HepG2 (cell line): ENCODE measurements at regions not wholly inside any gene's neighbourhood (a gene's known extent, or its start where the extent isn't known, plus 50 kb on each side); places are given as distances from the start of the nearest gene placed in this dataset.

Experiments used
- ATAC-seq: fragments of 200-7000 bp; cut with Tn5 transposase; 3 replicates; pipeline ENCODE4 v1.9.1; 2020; ENCODE audit warnings: mild to moderate bottlenecking, moderate library complexity
- BruUV-seq: library from RNA; stranded (reverse); fragments of 400-500 nt; replicated peaks from 2 replicates; lab custom pipeline; 2021; lab: Mats Ljungman, UMichigan
- CTCF ChIA-PET: fragments of 300-600 bp; formaldehyde crosslinking; extraction: SDS; loops from one replicate; lab custom pipeline; 2021; ENCODE audit warnings: low total read pairs, inconsistent platforms, low intra/inter-chr PET ratio; lab: Yijun Ruan, JAX
- POLR2A ChIA-PET: fragments of 350-600 bp; sonication (Branson Sonifier 250); formaldehyde crosslinking; loops from one replicate; lab custom pipeline; 2020; ENCODE audit warnings: antibody characterized with exemption, inconsistent platforms; lab: Yijun Ruan, JAX
- DNase-seq: peaks from one replicate; pipeline ENCODE4 v3.0.0-alpha.2; 2015; ENCODE audit warnings: low spot score
- FAIRE-seq: peaks from 3 replicates; lab custom pipeline; 2011; peaks lifted over from hg19 to GRCh38; lab: Jason Lieb, UNC
- H2AFZ ChIP-seq: one replicate; pipeline ENCODE4 v1.6.1; 2011; ENCODE audit warnings: low read length, inconsistent platforms
- H3K27ac ChIP-seq: fragments of 300-600 bp; 3 replicates; pipeline ENCODE4 v1.8.0; 2011; ENCODE audit warnings: mixed run types, mild to moderate bottlenecking, mixed read lengths, low read length, inconsistent platforms; ENCODE audit not compliant: insufficient read depth; ENCODE audit errors: extremely low read length
- H3K27me3 ChIP-seq, 2 experiments: fragments of 200-600 bp in 1 of 2; 2 replicates in 1 of 2; 3 replicates in 1 of 2; pipeline versions ENCODE4 v1.6.0 to v1.8.0; 2011; ENCODE audit warnings: low read length in 2 of 2, mild to moderate bottlenecking in 2 of 2, moderate library complexity in 2 of 2, inconsistent platforms in 1 of 2; ENCODE audit not compliant: insufficient read depth in 2 of 2, control insufficient read depth in 1 of 2
- H3K36me3 ChIP-seq, 2 experiments: fragments of 200-600 bp in 1 of 2; replicated peaks in 1 of 2; 2 replicates in 1 of 2; 3 replicates in 1 of 2; pipeline versions ENCODE4 v1.5.1 to v1.8.0; 2011; ENCODE audit warnings: low read length in 2 of 2, inconsistent platforms in 1 of 2; ENCODE audit not compliant: insufficient read depth in 2 of 2, control insufficient read depth in 1 of 2
- H3K4me1 ChIP-seq: 2 replicates; pipeline ENCODE4 v1.5.1; 2012; ENCODE audit warnings: low read length, inconsistent platforms; ENCODE audit not compliant: insufficient read depth
- H3K4me2 ChIP-seq: 2 replicates; pipeline ENCODE4 v1.6.0; 2011; ENCODE audit warnings: low read depth, low read length, inconsistent platforms
- H3K4me3 ChIP-seq, 3 experiments: fragments of 200-600 bp in 1 of 3; sonication (generic), shearing (Covaris generic) in 1 of 3; replicated peaks in 1 of 3; 2 replicates each; pipeline ENCODE4 v1.5.1; 2011 to 2016; ENCODE audit warnings: low read length in 3 of 3, inconsistent platforms in 2 of 3, low read depth in 2 of 3, mild to moderate bottlenecking in 2 of 3, control low read depth in 1 of 3, mixed read lengths in 1 of 3; ENCODE audit not compliant: insufficient read depth in 1 of 3
- H3K79me2 ChIP-seq: one replicate; pipeline ENCODE4 v1.6.1; 2011; ENCODE audit warnings: low read length, inconsistent platforms; ENCODE audit not compliant: insufficient read depth
- H3K9ac ChIP-seq: 2 replicates; pipeline ENCODE4 v1.6.0; 2011; ENCODE audit warnings: mild to moderate bottlenecking, low read depth, low read length, inconsistent platforms; ENCODE audit not compliant: insufficient read depth
- H3K9me3 ChIP-seq: 2 replicates; pipeline ENCODE4 v1.5.1; 2012; ENCODE audit warnings: mild to moderate bottlenecking, low read length
- H4K20me1 ChIP-seq: 2 replicates; pipeline ENCODE4 v1.6.0; 2011; ENCODE audit warnings: inconsistent platforms, mild to moderate bottlenecking, low read length, moderate library complexity; ENCODE audit not compliant: insufficient read depth
- BRD4 ChIP-seq: sonication (generic); formaldehyde crosslinking; IDR thresholded peaks from 2 replicates; pipeline ENCODE4 v1.4.0; 2020; ENCODE audit warnings: missing genetic modification reagents
- EP300 ChIP-seq, 3 experiments: sonication (generic) in 1 of 3; formaldehyde crosslinking in 1 of 3; IDR thresholded peaks; 2 replicates each; pipeline versions ENCODE4 v1.5.1 to v1.6.1; 2011 to 2020; ENCODE audit warnings: low read depth in 2 of 3, low read length in 2 of 3, borderline replicate concordance in 1 of 3, improper control_type of control experiment in 1 of 3, mild to moderate bottlenecking in 1 of 3, missing genetic modification reagents in 1 of 3, moderate library complexity in 1 of 3
- NFIB ChIP-seq: sonication (generic); formaldehyde crosslinking; IDR thresholded peaks from 2 replicates; pipeline ENCODE4 v1.9.0; 2021; ENCODE audit warnings: missing genetic modification reagents, mild to moderate bottlenecking, borderline replicate concordance
- POLR2AphosphoS2 ChIP-seq: IDR thresholded peaks from 2 replicates; pipeline ENCODE4 v1.6.1; 2011; ENCODE audit warnings: low read depth, low read length, improper control_type of control experiment
- REPIN1 ChIP-seq: sonication (generic); formaldehyde crosslinking; IDR thresholded peaks from 2 replicates; pipeline ENCODE4 v1.8.0; 2022; ENCODE audit warnings: missing genetic modification reagents, low read depth, mild to moderate bottlenecking, borderline replicate concordance
- SNAI1 ChIP-seq: sonication (generic); formaldehyde crosslinking; IDR thresholded peaks from 2 replicates; pipeline ENCODE4 v1.5.0; 2020; ENCODE audit warnings: mild to moderate bottlenecking, missing genetic modification reagents, borderline replicate concordance
- SYNCRIP ChIP-seq: fragments of 200-400 bp; formaldehyde crosslinking; IDR thresholded peaks from 2 replicates; pipeline ENCODE4 v1.6.1; 2018; ENCODE audit warnings: mild to moderate bottlenecking, low read depth, low read length; ENCODE audit not compliant: insufficient read depth
- ZKSCAN1 ChIP-seq: fragments of 150-350 bp; IDR thresholded peaks from 2 replicates; pipeline ENCODE4 v1.6.1; 2014; ENCODE audit warnings: low read length
- ZNF274 ChIP-seq: sonication (generic); formaldehyde crosslinking; IDR thresholded peaks from 2 replicates; pipeline ENCODE4 v1.5.1; 2020; ENCODE audit warnings: mild to moderate bottlenecking, missing genetic modification reagents
- ZNF720 ChIP-seq: sonication (generic); formaldehyde crosslinking; IDR thresholded peaks from 2 replicates; pipeline ENCODE4 v1.4.0; 2020; ENCODE audit warnings: missing genetic modification reagents
- ZNF768 ChIP-seq: sonication (generic); formaldehyde crosslinking; IDR thresholded peaks from 2 replicates; pipeline ENCODE4 v1.4.0; 2020; ENCODE audit warnings: missing genetic modification reagents
- ZNF775 ChIP-seq: sonication (generic); formaldehyde crosslinking; IDR thresholded peaks from 2 replicates; pipeline ENCODE4 v1.4.0; 2020; ENCODE audit warnings: missing genetic modification reagents, mild to moderate bottlenecking, moderate library complexity, borderline replicate concordance
- ZNF790 ChIP-seq: sonication (generic); formaldehyde crosslinking; IDR thresholded peaks from 2 replicates; pipeline ENCODE4 v1.8.0; 2022; ENCODE audit warnings: missing genetic modification reagents, mild to moderate bottlenecking, borderline replicate concordance
- ZNF816 ChIP-seq: sonication (generic); formaldehyde crosslinking; IDR thresholded peaks from 2 replicates; pipeline ENCODE4 v1.8.0; 2022; ENCODE audit warnings: missing genetic modification reagents, mild to moderate bottlenecking, borderline replicate concordance
- ZZZ3 ChIP-seq: sonication (generic); formaldehyde crosslinking; IDR thresholded peaks from 2 replicates; pipeline ENCODE4 v1.4.0; 2020; ENCODE audit warnings: missing genetic modification reagents, mild to moderate bottlenecking, borderline replicate concordance
- WGBS: methylation state at CpG from one replicate; pipeline ENCODE4 v1.1.6; 2017; ENCODE audit warnings: low lambda C conversion rate; 5-methylcytosine and 5-hydroxymethylcytosine counted together
- in situ Hi-C: cut with HindIII; loops from 2 replicates; pipeline ENCODE4 v1.10.0; 2017; ENCODE audit warnings: low pct_unique_long_range_greater_than_20kb; ENCODE audit not compliant: extremely low pct_ligation_motif_present
- intact Hi-C: fragments of 100-400 bp; cut with micrococcal nuclease; formaldehyde crosslinking; loops from one replicate; pipeline ENCODE4 v1.10.0; 2022; ENCODE audit not compliant: unreplicated experiment
- TF ChIP-seq, protein P1 (sequence below): sonication (generic); formaldehyde crosslinking; IDR thresholded peaks from 2 replicates; pipeline ENCODE4 v1.4.0; 2020; ENCODE audit warnings: missing genetic modification reagents
- TF ChIP-seq, protein P2 (sequence below): IDR thresholded peaks from 2 replicates; pipeline ENCODE4 v1.6.1; 2016; ENCODE audit warnings: missing compliant biosample characterization, missing genetic modification reagents, borderline replicate concordance
- TF ChIP-seq, protein P3 (sequence below): sonication (generic); formaldehyde crosslinking; IDR thresholded peaks from 2 replicates; pipeline ENCODE4 v1.4.0; 2020; ENCODE audit warnings: mild to moderate bottlenecking, low read depth, missing genetic modification reagents
- TF ChIP-seq, protein P4 (sequence below): sonication (generic); formaldehyde crosslinking; IDR thresholded peaks from 2 replicates; pipeline ENCODE4 v1.8.0; 2022; ENCODE audit warnings: mild to moderate bottlenecking, missing genetic modification reagents, moderate library complexity

DNA sequence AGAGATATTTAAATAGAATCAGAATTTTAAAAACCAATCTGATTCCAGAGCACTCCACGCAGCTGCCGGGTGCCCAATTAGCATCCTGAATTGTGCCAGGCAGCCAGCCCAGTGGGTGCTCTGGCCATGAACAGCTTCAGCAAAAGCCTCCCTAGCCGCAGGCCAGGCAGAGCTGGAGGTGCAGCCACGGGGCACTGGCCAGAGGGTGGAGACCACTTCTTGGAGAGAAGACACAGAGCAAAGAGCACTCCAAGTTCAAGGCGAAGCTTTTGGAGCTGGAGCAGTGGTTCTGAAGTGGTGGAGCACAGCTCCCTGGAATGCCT lies 475.6 kb upstream of the PROK2 start:
- H3K27me3 ChIP-seq, result no peaks in the 10 kb centered on the region; a peak in 1 of 5 replicates
- no peaks in the 10 kb centered on the region for H3K79me2 ChIP-seq
- no peaks in the 10 kb centered on the region for H3K4me1 ChIP-seq
- FAIRE-seq, result no peak
- H3K9me3 ChIP-seq, result no peaks in the 10 kb centered on the region
- no peak for TF ChIP-seq SNAI1 (CRISPR knock-in tag)
- TF ChIP-seq ZKSCAN1, result no peak
- TF ChIP-seq ZNF790 (CRISPR knock-in tag), result no peak
- no peak for TF ChIP-seq REPIN1
- TF ChIP-seq, protein P1, sequence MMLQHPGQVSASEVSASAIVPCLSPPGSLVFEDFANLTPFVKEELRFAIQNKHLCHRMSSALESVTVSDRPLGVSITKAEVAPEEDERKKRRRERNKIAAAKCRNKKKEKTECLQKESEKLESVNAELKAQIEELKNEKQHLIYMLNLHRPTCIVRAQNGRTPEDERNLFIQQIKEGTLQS (CRISPR knock-in tag), result no peak
- TF ChIP-seq, protein P2, sequence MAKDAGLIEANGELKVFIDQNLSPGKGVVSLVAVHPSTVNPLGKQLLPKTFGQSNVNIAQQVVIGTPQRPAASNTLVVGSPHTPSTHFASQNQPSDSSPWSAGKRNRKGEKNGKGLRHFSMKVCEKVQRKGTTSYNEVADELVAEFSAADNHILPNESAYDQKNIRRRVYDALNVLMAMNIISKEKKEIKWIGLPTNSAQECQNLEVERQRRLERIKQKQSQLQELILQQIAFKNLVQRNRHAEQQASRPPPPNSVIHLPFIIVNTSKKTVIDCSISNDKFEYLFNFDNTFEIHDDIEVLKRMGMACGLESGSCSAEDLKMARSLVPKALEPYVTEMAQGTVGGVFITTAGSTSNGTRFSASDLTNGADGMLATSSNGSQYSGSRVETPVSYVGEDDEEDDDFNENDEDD (CRISPR knock-in tag), result no peak
- no peak for TF ChIP-seq BRD4 (CRISPR knock-in tag)
- no peak for TF ChIP-seq NFIB (CRISPR knock-in tag)
- TF ChIP-seq EP300 (IDR thresholded peaks at IDR 0.05; ENCODE audit: low read depth in 2 of 2, low read length in 2 of 2), result no peak
- no peak for TF ChIP-seq EP300 (CRISPR knock-in tag; IDR thresholded peaks at IDR 0.05; ENCODE audit: borderline replicate concordance)
- TF ChIP-seq ZZZ3, result no peak
- TF ChIP-seq, protein P3, sequence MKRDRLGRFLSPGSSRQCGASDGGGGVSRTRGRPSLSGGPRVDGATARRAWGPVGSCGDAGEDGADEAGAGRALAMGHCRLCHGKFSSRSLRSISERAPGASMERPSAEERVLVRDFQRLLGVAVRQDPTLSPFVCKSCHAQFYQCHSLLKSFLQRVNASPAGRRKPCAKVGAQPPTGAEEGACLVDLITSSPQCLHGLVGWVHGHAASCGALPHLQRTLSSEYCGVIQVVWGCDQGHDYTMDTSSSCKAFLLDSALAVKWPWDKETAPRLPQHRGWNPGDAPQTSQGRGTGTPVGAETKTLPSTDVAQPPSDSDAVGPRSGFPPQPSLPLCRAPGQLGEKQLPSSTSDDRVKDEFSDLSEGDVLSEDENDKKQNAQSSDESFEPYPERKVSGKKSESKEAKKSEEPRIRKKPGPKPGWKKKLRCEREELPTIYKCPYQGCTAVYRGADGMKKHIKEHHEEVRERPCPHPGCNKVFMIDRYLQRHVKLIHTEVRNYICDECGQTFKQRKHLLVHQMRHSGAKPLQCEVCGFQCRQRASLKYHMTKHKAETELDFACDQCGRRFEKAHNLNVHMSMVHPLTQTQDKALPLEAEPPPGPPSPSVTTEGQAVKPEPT (CRISPR knock-in tag), result no peak
- TF ChIP-seq ZNF775 (CRISPR knock-in tag), result no peak
- TF ChIP-seq ZNF816 (CRISPR knock-in tag), result no peak
- TF ChIP-seq, protein P4, sequence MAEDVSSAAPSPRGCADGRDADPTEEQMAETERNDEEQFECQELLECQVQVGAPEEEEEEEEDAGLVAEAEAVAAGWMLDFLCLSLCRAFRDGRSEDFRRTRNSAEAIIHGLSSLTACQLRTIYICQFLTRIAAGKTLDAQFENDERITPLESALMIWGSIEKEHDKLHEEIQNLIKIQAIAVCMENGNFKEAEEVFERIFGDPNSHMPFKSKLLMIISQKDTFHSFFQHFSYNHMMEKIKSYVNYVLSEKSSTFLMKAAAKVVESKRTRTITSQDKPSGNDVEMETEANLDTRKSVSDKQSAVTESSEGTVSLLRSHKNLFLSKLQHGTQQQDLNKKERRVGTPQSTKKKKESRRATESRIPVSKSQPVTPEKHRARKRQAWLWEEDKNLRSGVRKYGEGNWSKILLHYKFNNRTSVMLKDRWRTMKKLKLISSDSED (CRISPR knock-in tag), result no peak
- TF ChIP-seq ZNF274 (CRISPR knock-in tag), result no peak
- TF ChIP-seq ZNF720 (CRISPR knock-in tag), result no peak
- TF ChIP-seq SYNCRIP, result no peak
- TF ChIP-seq ZNF768 (CRISPR knock-in tag), result no peak
- TF ChIP-seq POLR2AphosphoS2, result no peak
- ATAC-seq, result no peak
- no peak overlapping the region for H3K4me2 ChIP-seq
- H4K20me1 ChIP-seq, result no peaks in the 10 kb centered on the region
- H3K27ac ChIP-seq, result no peak overlapping the region
- intact Hi-C loops (no loop called here), in situ Hi-C loops (no loop called here)
- 0% methylated on average over 1 of the region's 5 CpGs for WGBS
- DNase-seq, result no peak
- H3K36me3 ChIP-seq, result no peaks in the 10 kb centered on the region
- no peak overlapping the region for H3K4me3 ChIP-seq
- POLR2A ChIA-PET, result no interaction called here
- no peak overlapping the region for H2AFZ ChIP-seq
- H3K9ac ChIP-seq, result no peak overlapping the region
- no TSS peak for BruUV-seq
- CTCF ChIA-PET, result no interaction called here
